Lower leg skin (tissue), 4 donors: ENCODE measurements at regions not wholly inside any gene's neighbourhood (a gene's known extent, or its start where the extent isn't known, plus 50 kb on each side); places are given as distances from the start of the nearest gene placed in this dataset.

Experiments
- DNase-seq, 2 donors: peaks; one replicate each; pipeline ENCODE4 v3.0.0-alpha.2; 2019; ENCODE audit warnings: low spot score in 2 of 2
- H3K4me3 ChIP-seq: fragments of 200-600 bp; sonication (generic); 2 replicates; pipeline ENCODE4 v1.5.1; 2017; ENCODE audit warnings: mild to moderate bottlenecking, low read depth; ENCODE audit not compliant: poor library complexity, severe bottlenecking
- CTCF ChIP-seq, 3 donors: fragments of 450-650 bp; IDR thresholded peaks; one replicate each; pipeline ENCODE4 v1.5.1; 2016; ENCODE audit warnings: antibody characterized with exemption in 3 of 3, mild to moderate bottlenecking in 3 of 3, moderate library complexity in 2 of 3
- POLR2A ChIP-seq, 2 donors: fragments of 450-650 bp; IDR thresholded peaks; one replicate each; pipeline ENCODE4 v1.6.1; 2016 to 2017; ENCODE audit warnings: antibody characterized with exemption in 2 of 2, mild to moderate bottlenecking in 1 of 2, moderate library complexity in 1 of 2
- WGBS, 2 donors: methylation state at CpG; one replicate each; pipeline ENCODE4 v1.1.5; 2018; 5-methylcytosine and 5-hydroxymethylcytosine counted together
- intact Hi-C: fragments of 100-400 bp; cut with DNase I; formaldehyde crosslinking; loops from one replicate; pipeline ENCODE4 v1.15.0; 2023; ENCODE audit warnings: low total_unique reads

GRCh38 chr5:143893638-143894037 lies 81.7 kb downstream of the HMHB1 start:
- intact Hi-C loops: no loop called here
- 62 to 68% methylated on average over 2 of the region's 2 CpGs for WGBS, 2 donors
- TF ChIP-seq POLR2A (IDR thresholded peaks at IDR 0.05) (no peak), CTCF (IDR thresholded peaks at IDR 0.05) (no peak)

GRCh38 chr5:143896516-143896915 lies 84.6 kb downstream of the HMHB1 start:
- H3K4me3 ChIP-seq: no peak overlapping the region
- intact Hi-C loops: no loop called here
- DNase-seq: no peak
- 88 to 90% methylated on average over 2 of the region's 2 CpGs for WGBS, 2 donors
- no peak for TF ChIP-seq CTCF (IDR thresholded peaks at IDR 0.05)
- TF ChIP-seq POLR2A (IDR thresholded peaks at IDR 0.05): no peak

More at GRCh38 chr5:143893638-143894037, 81.7 kb downstream of the HMHB1 start:
- no peak overlapping the region for H3K4me3 ChIP-seq
- DNase-seq: no peak

GRCh38 chr5:143896966-143897365 lies 85.0 kb downstream of the HMHB1 start:
- intact Hi-C loops: no loop called here
- DNase-seq: no peak
- no peak overlapping the region for H3K4me3 ChIP-seq
- TF ChIP-seq CTCF (IDR thresholded peaks at IDR 0.05) (no peak), POLR2A (IDR thresholded peaks at IDR 0.05) (no peak)

GRCh38 chr5:143898381-143898780 lies 86.4 kb downstream of the HMHB1 start:
- 95 to 97% methylated on average over 1 of the region's 1 CpG for WGBS, 2 donors
- intact Hi-C loops: no loop called here

GRCh38 chr5:143898916-143899591 lies 87.1 kb downstream of the HMHB1 start:
- DNase-seq: no peak
- WGBS, 2 donors: 81 to 83% methylated on average over 6 of the region's 6 CpGs
- no peak for TF ChIP-seq CTCF (IDR thresholded peaks at IDR 0.05)
- no peak for TF ChIP-seq POLR2A (IDR thresholded peaks at IDR 0.05)
- intact Hi-C loops: no loop called here
- no peak overlapping the region for H3K4me3 ChIP-seq

More at GRCh38 chr5:143898381-143898780, 86.4 kb downstream of the HMHB1 start:
- H3K4me3 ChIP-seq: no peak overlapping the region
- TF ChIP-seq CTCF (IDR thresholded peaks at IDR 0.05): no peak
- no peak for TF ChIP-seq POLR2A (IDR thresholded peaks at IDR 0.05)
- no peak for DNase-seq

DNA sequence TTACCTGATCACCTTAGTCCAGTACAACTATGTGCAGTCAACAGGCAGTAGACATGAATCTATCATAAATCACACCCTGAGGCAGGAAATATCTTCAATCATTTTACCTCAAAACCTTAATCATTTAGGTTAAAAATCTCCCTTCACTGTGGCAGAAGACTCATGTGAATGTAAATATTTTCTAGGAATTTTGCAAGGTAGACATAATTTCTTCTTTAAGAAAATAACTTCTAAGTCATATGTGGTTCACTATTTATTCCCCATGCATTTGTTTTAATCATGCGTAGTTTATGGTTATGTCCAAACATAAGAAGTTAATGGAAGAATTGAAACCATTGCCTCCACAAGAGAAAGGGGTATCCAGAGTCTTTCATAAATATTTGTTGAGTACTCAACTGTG lies 97.0 kb downstream of the HMHB1 start:
- DNase-seq: no peak
- 97 to 100% methylated on average over 1 of the region's 1 CpG for WGBS, 2 donors
- intact Hi-C loops: no loop called here
- no peak overlapping the region for H3K4me3 ChIP-seq
- TF ChIP-seq POLR2A (IDR thresholded peaks at IDR 0.05): no peak
- no peak for TF ChIP-seq CTCF (IDR thresholded peaks at IDR 0.05)
